Middle frontal gyrus (tissue), 1 donor: ENCODE measurements at regions not wholly inside any gene's neighbourhood (a gene's known extent, or its start where the extent isn't known, plus 50 kb on each side); places are given as distances from the start of the nearest gene placed in this dataset.

Experiments used
- DNase-seq: peaks from one replicate; pipeline ENCODE4 v3.0.0-alpha.2; 2015; ENCODE audit warnings: low spot score; ENCODE audit errors: extremely low spot score

DNA sequence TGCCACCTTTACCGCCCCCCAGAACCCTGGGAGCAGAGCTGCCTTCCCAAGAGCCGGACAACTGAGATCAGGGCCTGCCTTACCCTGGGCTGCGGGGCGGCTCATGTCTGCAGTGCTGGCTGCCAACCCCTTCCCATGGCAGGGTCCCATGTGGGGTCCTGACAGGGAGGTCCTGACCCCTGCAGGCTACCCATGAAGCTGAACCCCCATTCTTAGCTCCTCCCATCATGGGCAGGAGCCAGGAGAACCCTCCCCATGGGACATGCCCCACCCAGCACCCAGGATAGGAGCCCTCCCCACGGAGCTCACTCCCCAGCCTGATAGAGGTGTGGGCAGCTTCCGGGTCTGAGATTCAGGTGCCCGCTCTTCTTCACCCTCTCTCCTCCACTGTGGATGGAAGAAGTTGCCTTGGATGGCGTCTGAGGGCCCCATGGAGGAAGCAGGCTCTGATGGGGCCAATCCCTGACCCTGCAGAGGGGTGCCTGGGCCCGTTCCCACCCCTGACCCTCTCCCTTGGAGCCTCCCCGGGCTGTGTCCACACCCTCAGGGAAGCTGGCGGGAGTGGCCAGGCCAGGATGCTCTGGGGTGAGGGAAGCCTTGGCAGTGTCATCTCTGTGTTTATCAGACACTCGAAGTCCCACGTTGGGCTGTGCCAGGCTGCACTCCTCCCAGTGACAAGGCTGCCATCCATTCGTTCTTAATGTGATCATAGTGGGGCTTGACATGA lies 1508.2 kb downstream of the BRD1 start:
- no peak for DNase-seq

DNA sequence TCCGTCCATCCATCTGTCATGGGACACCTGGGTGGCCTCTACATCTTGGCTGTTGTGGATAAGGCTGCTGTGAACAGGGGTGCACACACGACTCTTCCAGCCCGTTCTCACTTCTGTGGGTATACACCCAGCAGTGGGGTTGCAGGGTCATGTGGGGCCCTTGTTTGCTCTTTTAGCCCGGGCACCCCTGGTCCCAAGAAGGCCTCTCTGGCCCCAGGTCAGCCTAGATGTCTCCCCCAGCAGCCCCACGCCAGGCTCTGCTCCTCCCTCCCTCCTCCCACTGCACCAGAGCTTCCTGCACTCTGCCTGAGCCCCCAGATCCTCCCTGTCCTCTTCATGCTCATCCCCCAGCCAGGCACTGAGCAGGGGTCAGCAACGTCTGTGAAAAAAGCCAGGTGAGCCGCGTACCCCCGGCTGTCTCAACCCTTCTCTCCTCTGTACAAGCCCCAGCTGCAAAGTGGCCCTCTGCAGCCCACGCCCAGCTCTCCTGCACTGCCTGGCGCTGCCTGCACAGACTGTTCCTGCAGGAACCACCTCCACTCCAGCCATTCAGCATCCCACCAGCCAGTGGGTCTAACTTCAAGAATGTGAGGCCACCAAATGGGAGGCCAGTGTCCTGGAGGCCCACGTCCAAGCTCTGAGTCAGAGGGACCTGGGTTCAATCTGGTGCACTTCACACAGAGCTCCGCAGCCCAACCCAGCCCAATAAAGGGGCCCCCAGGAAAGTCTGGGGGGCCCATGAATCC lies 1508.9 kb downstream of the BRD1 start:
- DNase-seq = no peak

DNA sequence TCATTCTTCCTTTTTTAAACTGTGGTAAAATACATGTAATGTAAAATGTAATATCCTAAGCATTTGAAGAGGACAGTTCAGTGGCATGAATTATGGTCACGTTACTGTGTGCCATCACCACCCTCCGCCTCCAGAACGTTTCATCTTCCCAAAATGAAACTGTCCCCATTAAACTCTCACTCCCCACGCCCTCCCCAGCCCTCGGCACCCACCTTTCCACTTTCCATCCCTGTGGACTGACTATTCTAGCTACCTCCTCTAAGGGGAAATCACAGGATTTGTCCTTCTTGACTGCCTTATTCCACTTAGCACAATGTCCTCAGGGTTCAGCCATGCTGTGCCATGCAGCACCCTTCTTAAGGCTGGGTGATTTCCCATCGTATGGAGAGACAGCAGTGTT lies 1509.5 kb downstream of the BRD1 start:
- DNase-seq = no peak

GRCh38 chr22:48316257-48317250 lies 1511.1 kb downstream of the BRD1 start:
- no peak for DNase-seq

- DNase-seq = no peak
These were observed 1512.0 kb downstream of the BRD1 start for GRCh38 chr22:48315439-48316256.

GRCh38 chr22:48314073-48314472 lies 1513.6 kb downstream of the BRD1 start:
- DNase-seq = no peak

GRCh38 chr22:48313175-48313830 lies 1514.4 kb downstream of the BRD1 start:
- no peak for DNase-seq

- no peak for DNase-seq
These were observed 1516.9 kb downstream of the BRD1 start for GRCh38 chr22:48310740-48311139.

DNA sequence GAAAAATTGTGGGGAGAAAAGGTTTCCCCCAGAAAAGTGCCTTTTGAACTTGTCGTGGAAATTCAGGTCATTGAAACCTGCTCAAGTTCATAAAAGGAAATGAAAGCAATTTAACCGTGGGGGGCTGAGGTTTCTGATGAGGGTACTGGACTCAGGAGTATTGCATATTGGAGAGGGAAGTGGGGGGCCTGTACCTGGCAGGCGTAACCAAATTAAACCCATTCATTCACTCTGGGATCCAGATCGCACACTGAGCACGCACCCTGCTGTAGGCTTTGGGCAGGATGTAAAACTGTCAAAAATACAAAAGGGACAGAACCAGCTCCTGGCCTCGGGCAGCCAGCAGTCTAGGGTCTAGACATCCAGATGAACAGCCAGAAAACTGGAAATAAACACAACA lies 1517.4 kb downstream of the BRD1 start:
- DNase-seq = no peak

- no peak for DNase-seq
These were observed 1517.8 kb downstream of the BRD1 start for GRCh38 chr22:48309836-48310235.

GRCh38 chr22:48309115-48309705 lies 1518.5 kb downstream of the BRD1 start:
- no peak for DNase-seq

GRCh38 chr22:48307931-48308330 lies 1519.7 kb downstream of the BRD1 start:
- DNase-seq = no peak

DNA sequence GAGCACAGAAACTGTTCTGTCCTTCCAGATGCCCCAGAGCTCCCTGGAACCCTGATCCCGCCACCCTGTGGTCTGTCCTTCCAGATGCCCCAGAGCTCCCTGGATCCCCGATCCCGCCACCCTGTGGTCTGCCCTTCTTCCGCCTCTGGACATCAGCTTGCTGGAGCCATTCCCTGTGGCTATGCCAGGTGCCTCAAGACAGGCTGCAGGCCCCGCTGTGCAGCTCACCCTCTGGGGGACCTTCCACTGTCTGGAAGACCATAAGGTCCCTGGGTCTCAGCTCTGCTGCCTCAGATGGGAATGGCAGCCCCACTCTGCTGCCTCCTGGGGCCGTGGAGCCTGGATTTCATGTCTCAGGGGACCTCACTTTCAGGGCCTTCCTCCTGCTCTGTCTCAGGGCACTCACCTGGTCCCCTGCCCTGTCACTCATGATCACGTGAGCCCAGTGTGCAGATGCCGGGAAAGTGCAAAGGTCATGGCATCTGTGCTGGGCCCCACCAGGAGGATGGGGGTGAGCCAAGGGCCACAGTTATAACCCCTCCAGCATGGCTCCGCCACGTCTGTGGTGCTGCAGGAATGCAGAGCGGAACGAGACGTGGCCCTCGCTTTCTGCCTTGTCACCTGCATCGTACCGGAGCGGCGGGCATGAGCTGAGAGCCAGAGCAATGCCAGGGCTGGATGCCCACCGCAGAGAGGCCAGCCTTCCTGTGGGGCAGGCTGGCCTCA lies 1520.7 kb downstream of the BRD1 start:
- DNase-seq = no peak

GRCh38 chr22:48306284-48306683 lies 1521.4 kb downstream of the BRD1 start:
- no peak for DNase-seq

DNA sequence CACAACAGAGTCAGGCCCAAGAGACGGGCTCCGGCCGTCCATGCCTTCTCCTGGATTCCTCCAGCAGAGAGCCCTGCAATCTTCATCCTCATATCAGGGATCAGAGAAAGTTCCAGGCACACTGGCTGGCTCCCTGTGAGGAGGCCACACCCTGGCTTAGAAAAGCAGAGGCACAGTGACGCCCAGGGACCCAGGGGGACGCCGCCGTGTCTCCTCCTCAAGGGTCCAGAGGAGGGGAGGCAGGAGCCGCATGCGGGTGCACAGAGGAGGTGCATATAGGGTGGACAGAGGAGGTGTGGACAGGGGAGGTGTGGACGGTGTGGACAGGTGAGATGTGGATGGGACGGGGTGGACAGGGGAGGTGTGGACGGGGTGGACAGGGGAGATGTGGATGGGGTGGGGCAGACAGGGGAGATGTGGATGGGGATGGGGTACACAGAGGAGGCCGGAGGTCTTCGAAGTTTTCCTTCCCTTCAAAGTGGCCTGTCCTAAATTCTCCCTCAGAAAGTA lies 1521.9 kb downstream of the BRD1 start:
- no peak for DNase-seq

- DNase-seq = no peak
These were observed 1524.3 kb downstream of the BRD1 start for GRCh38 chr22:48303369-48303725.

GRCh38 chr22:48302657-48303368 lies 1524.9 kb downstream of the BRD1 start:
- no peak for DNase-seq

- DNase-seq = no peak
These were observed 1525.8 kb downstream of the BRD1 start for GRCh38 chr22:48301908-48302307.

- no peak for DNase-seq
These were observed 1526.3 kb downstream of the BRD1 start for GRCh38 chr22:48301421-48301820.
